ENCODE measurements at regions not wholly inside any gene's neighbourhood (a gene's known extent, or its start where the extent isn't known, plus 50 kb on each side); places are given as distances from the start of the nearest gene placed in this dataset.

GRCh38 chr2:216802516-216803215 lies 57.2 kb downstream of the TNP1 start:
- no peak for TF ChIP-seq POLR2AphosphoS5 (IDR thresholded peaks at IDR 0.05)
- no peak for TF ChIP-seq CTCF (IDR thresholded peaks at IDR 0.05)

Data from prostate gland (tissue), 2 donors.